Mucosa of descending colon (tissue), 3 donors: ENCODE measurements at regions not wholly inside any gene's neighbourhood (a gene's known extent, or its start where the extent isn't known, plus 50 kb on each side); places are given as distances from the start of the nearest gene placed in this dataset.

Source experiments
- ATAC-seq: fragments of 200-7000 bp; cut with Tn5 transposase; one replicate; pipeline ENCODE4 v1.9.1; 2020; ENCODE audit warnings: mild to moderate bottlenecking, moderate library complexity
- DNase-seq, 3 donors: peaks; one replicate each; pipeline ENCODE4 v3.0.0-alpha.2; 2020
- H3K36me3 ChIP-seq: fragments of 200-600 bp; one replicate; pipeline ENCODE4 v1.8.0; 2021; ENCODE audit warnings: low read depth, mild to moderate bottlenecking
- H3K4me1 ChIP-seq: fragments of 200-600 bp; one replicate; pipeline ENCODE4 v1.8.0; 2021; ENCODE audit warnings: low read depth, mild to moderate bottlenecking
- H3K4me3 ChIP-seq: fragments of 200-600 bp; one replicate; pipeline ENCODE4 v1.8.0; 2021; ENCODE audit warnings: mild to moderate bottlenecking
- H3K9me3 ChIP-seq: fragments of 200-600 bp; one replicate; pipeline ENCODE4 v1.8.0; 2021; ENCODE audit warnings: mild to moderate bottlenecking
- intact Hi-C, 2 donors: fragments of 100-400 bp; cut with DNase I in 1 of 2; cut with micrococcal nuclease in 1 of 2; formaldehyde crosslinking; loops; one replicate each; pipeline versions ENCODE4 v1.11.0 to v1.11.1; 2022; cut with DNase I, micrococcal nuclease
- TF ChIP-seq, protein P1 (sequence below): fragments of 200-600 bp; IDR thresholded peaks from one replicate; pipeline ENCODE4 v1.8.0; 2022; ENCODE audit warnings: antibody characterized with exemption, mild to moderate bottlenecking
- donor health status: DM: no; HTN: no; CAD: no; lungs with moderate emphysema.
- donor health status: DM: no; HTN: no; CAD: no.
- donor health status: DM: no; HTN: yes; CAD: no.

GRCh38 chr7:45982132-45982531 is 61.1 kb upstream of the IGFBP3 start:
- H3K4me3 ChIP-seq = no peak overlapping the region
- TF ChIP-seq, protein P1, sequence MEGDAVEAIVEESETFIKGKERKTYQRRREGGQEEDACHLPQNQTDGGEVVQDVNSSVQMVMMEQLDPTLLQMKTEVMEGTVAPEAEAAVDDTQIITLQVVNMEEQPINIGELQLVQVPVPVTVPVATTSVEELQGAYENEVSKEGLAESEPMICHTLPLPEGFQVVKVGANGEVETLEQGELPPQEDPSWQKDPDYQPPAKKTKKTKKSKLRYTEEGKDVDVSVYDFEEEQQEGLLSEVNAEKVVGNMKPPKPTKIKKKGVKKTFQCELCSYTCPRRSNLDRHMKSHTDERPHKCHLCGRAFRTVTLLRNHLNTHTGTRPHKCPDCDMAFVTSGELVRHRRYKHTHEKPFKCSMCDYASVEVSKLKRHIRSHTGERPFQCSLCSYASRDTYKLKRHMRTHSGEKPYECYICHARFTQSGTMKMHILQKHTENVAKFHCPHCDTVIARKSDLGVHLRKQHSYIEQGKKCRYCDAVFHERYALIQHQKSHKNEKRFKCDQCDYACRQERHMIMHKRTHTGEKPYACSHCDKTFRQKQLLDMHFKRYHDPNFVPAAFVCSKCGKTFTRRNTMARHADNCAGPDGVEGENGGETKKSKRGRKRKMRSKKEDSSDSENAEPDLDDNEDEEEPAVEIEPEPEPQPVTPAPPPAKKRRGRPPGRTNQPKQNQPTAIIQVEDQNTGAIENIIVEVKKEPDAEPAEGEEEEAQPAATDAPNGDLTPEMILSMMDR = no peak
- intact Hi-C loops = no loop called here
- no peaks in the 10 kb centered on the region for H3K4me1 ChIP-seq
- H3K36me3 ChIP-seq = no peaks in the 10 kb centered on the region
- DNase-seq (no peak), ATAC-seq (no peak)
- no peaks in the 10 kb centered on the region for H3K9me3 ChIP-seq

GRCh38 chr7:45980973-45981372 is 59.9 kb upstream of the IGFBP3 start:
- ATAC-seq (no peak), DNase-seq (no peak)
- Histone ChIP-seq H3K36me3 (no peaks in the 10 kb centered on the region), H3K4me1 (no peaks in the 10 kb centered on the region), H3K9me3 (no peaks in the 10 kb centered on the region), H3K4me3 (no peak overlapping the region)
- TF ChIP-seq, protein P1 = no peak
- intact Hi-C loops = no loop called here

DNA sequence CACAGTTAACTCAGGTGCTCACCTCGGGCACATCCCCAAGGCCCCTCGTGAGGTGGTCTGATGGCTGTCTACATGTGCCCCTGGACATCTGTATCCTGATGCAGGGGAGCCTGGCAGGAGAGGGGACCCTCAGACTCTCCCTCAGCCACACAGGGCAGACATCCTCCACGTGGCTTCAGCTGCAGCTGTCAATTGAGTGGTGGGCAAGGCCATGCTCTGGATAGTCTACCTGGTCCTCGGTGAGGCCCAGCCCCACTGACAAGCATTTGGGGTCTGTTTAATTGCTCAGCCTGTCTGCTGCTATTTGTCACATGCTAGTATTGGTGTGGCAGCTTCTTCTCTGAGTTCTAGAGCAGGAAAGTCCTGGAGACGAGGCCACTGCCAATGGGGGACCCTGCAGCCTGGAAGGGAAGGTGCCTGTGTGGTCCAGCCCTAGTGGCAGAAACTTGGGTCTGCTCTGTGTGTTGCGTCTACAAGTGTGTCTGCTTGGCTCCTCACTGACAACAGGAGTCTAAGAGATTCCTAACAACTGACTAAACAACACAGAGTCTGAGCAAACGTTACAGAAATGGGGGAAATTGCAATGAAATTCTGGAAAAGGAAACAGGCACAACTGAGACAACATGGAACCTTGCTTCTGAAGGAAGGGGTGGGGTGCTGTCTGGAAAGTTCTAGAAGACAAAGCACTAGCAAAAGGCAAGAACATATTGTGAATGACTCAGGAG is 59.3 kb upstream of the IGFBP3 start:
- DNase-seq (no peak), ATAC-seq (no peak)
- H3K36me3 ChIP-seq = no peaks in the 10 kb centered on the region
- H3K4me1 ChIP-seq = no peaks in the 10 kb centered on the region
- H3K4me3 ChIP-seq = no peak overlapping the region
- intact Hi-C loops = no loop called here
- no peaks in the 10 kb centered on the region for H3K9me3 ChIP-seq
- TF ChIP-seq, protein P1 = no peak

- no peaks in the 10 kb centered on the region for H3K9me3 ChIP-seq
- DNase-seq = no peak
- H3K4me1 ChIP-seq = no peaks in the 10 kb centered on the region
- no peak overlapping the region for H3K4me3 ChIP-seq
- intact Hi-C loops = no loop called here
- H3K36me3 ChIP-seq = no peaks in the 10 kb centered on the region
- no peak for ATAC-seq
- TF ChIP-seq, protein P1 = no peak
These were observed 58.5 kb upstream of the IGFBP3 start for GRCh38 chr7:45979275-45980180.

- Histone ChIP-seq H3K9me3 (no peaks in the 10 kb centered on the region), H3K4me1 (no peaks in the 10 kb centered on the region), H3K4me3 (no peak overlapping the region), H3K36me3 (no peaks in the 10 kb centered on the region)
- intact Hi-C loops = no loop called here
- TF ChIP-seq, protein P1 = no peak
- no peak for ATAC-seq
- no peak for DNase-seq
These were observed 57.7 kb upstream of the IGFBP3 start for GRCh38 chr7:45978731-45979211.
